Stimulated activated effector memory CD8-positive, alpha-beta T cell treated with anti-CD3 and anti-CD28 coated beads, Interleukin-12 subunit alpha, Interleukin-12 subunit beta, amount 100 ng/mL, for 72 hours (primary cell): ENCODE measurements at regions not wholly inside any gene's neighbourhood (a gene's known extent, or its start where the extent isn't known, plus 50 kb on each side); places are given as distances from the start of the nearest gene placed in this dataset.

Experiments
- ATAC-seq: fragments of 150-1000 bp; cut with Tn5 transposase; 2 replicates; pipeline ENCODE4 v1.10.0; 2021
- DNase-seq, 2 donors: peaks; one replicate each; pipeline ENCODE4 v3.0.0; 2021 to 2022; ENCODE audit warnings: low spot score in 2 of 2
- H3K27ac Mint-ChIP-seq: one replicate; pipeline ENCODE4 v1.8.0; 2022; ENCODE audit warnings: mild to moderate bottlenecking, mixed read lengths
- H3K36me3 Mint-ChIP-seq: one replicate; pipeline ENCODE4 v1.8.0; 2022; ENCODE audit warnings: mild to moderate bottlenecking, mixed read lengths
- H3K4me1 Mint-ChIP-seq: one replicate; pipeline ENCODE4 v1.8.0; 2022; ENCODE audit warnings: mixed read lengths
- H3K4me3 Mint-ChIP-seq: one replicate; pipeline ENCODE4 v1.8.0; 2022; ENCODE audit warnings: mild to moderate bottlenecking, mixed read lengths
- H3K9me3 Mint-ChIP-seq: one replicate; pipeline ENCODE4 v1.8.0; 2022; ENCODE audit warnings: mixed read lengths

DNA sequence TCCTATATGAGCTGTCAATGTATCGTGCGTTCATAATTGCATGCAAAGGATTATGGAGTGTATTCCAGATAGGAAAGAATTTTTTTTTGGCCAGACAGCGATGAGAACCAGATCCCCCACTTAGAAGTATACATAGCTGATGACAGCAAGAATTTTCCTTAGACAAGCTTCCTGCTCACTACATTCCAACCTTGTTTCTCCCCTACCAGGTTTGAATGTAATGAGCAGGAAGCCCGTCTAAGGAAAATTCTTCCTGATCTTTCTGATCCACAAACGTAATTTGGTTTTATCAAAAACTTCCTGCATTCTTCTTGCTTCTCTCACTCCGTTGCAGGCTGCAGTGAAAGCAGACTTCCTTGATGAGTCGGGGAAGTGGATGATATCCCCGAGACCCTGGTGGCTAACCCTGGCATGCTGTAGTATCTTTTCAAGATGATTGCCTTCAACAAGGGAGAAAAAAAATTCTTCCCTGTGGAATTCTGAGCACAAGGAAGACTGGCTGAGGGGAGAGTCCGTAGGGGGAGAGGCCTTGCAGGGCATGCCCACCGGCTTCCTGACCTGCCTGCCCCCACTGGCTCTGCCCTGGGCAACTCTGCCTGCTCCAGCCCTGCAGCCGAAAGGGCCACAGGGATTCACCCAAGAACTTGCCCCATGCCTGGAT lies 243.1 kb downstream of the TLE3 start:
- DNase-seq (no peak), ATAC-seq (no peak)
- Mint-ChIP-seq H3K4me1 (peaks cover 6% of the 10 kb centered on the region), H3K4me3 (no peak overlapping the region), H3K27ac (peak overlapping the region; percentile 12), H3K9me3 (no peaks in the 10 kb centered on the region), H3K36me3 (no peaks in the 10 kb centered on the region)

DNA sequence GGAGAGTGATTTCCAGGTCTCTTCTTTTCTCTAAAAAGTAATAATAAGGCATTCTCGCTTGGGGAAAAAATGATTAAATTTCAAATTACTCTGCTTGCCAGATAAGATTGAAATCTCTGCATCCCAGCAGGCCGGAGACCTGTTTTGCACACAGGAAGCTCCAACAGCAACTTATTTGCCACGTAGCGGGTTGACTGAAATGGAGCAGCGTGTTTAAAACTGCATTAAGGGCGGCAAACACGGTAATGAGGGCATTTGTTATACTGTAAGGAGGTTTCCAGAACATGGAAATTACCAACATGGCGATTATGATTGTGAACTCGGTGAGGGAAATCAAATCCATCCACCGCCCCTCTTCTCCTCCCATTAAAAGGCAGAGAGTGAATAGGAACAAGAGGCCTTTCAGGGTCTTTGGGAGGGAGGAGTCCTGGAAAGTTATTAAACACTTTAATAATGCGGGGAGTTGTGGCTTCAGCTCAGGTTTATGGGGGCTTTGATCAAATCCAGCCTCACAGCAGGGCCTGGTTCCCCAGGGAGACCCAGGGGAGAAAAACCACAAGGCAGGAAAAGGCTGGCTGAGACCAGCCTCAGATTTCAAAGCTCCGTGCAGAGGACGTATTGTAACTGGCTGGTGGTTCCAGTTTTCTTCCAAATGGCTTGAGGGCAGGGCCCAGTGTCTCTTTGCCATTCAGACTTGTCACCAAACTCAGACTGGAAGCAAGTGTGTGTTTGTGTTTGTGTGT lies 242.3 kb downstream of the TLE3 start:
- H3K9me3 Mint-ChIP-seq: no peaks in the 10 kb centered on the region
- no peak for ATAC-seq
- no peak for DNase-seq
- H3K27ac Mint-ChIP-seq: no peak overlapping the region
- H3K4me3 Mint-ChIP-seq: no peak overlapping the region
- no peaks in the 10 kb centered on the region for H3K36me3 Mint-ChIP-seq
- peaks cover 6% of the 10 kb centered on the region for H3K4me1 Mint-ChIP-seq

DNA sequence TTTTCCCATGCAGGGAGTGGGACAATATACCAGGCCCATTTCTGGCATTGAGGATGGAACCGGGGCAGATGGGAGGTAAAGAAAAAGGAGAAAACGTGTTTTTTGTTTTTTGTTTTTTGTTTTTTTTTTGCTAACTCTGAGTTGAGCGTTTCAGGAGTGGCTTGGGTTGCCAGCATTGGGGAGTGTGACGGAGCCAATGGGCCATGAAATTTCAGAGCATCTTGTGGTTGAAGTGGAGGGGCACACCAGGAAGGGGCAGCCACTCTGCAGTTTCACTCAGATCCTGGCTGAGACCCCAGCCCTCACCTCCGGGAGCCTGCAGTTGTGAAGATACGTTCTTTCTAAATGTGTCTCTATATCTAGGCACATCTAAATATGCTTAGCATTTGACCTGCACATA lies 240.5 kb downstream of the TLE3 start:
- no peaks in the 10 kb centered on the region for H3K36me3 Mint-ChIP-seq
- DNase-seq (no peak), ATAC-seq (no peak)
- H3K27ac Mint-ChIP-seq: no peak overlapping the region
- H3K9me3 Mint-ChIP-seq: no peaks in the 10 kb centered on the region
- H3K4me1 Mint-ChIP-seq: peaks cover 6% of the 10 kb centered on the region
- no peak overlapping the region for H3K4me3 Mint-ChIP-seq

DNA sequence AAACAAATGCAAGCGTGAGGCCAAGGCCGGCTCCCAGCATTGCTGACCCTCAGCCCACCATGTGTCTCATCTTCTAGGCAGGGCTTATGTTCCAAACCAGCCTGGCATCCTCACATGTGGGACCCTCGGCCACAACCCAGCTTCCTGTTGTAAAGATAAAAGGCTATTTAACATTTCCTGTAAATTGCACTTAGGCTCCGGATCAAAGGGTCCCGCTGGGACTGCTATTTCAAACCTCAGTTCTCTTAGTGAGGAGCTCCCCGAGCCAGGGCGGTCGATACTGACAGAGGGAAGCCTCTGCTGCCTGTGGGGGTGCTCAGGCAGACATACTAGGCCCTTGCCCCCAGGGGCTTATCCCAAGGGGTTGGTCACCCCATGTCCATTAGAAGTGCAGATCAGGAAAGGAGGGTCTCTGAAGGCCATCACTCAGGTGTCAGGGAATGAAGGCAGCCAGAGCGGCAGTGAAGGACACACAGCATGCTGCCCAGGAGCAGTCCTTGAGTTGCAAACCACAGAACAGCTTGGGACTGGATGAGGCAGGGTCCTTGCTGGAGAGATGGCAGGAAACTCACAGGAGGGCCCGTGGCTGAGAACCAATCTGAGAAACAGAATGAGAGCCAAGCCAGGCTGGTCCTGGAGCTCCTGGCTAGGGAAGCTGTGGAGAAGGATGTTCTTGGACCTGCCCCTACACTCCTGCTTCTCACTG lies 239.9 kb downstream of the TLE3 start:
- Mint-ChIP-seq H3K9me3 (no peaks in the 10 kb centered on the region), H3K36me3 (no peaks in the 10 kb centered on the region), H3K27ac (peak overlapping the region; percentile 66), H3K4me1 (peaks cover 6% of the 10 kb centered on the region), H3K4me3 (no peak overlapping the region)
- DNase-seq: no peak
- no peak for ATAC-seq

DNA sequence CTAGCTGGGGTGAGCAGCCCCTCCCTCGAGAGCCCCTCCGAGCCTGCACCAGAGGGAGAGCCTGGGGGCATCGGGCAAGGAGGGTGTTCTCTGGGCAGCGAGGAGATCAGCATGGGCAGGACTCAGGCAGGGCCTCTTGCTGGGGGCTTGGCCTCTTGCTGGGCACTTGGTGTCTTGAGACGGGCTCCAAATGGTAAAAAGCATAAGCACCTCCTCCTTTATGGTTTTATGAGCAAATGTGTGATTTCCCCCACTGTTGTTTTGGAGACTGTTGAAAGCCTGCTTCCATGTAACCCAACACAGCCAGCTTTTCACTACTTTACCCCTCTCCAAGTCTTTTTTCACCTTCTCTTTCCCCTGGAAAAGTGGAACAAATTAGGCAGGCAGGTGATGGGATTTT lies 239.3 kb downstream of the TLE3 start:
- Mint-ChIP-seq H3K9me3 (no peaks in the 10 kb centered on the region), H3K36me3 (no peaks in the 10 kb centered on the region), H3K4me1 (peaks cover 6% of the 10 kb centered on the region), H3K27ac (peak overlapping the region; percentile 40), H3K4me3 (no peak overlapping the region)
- DNase-seq (no peak), ATAC-seq (no peak)

DNA sequence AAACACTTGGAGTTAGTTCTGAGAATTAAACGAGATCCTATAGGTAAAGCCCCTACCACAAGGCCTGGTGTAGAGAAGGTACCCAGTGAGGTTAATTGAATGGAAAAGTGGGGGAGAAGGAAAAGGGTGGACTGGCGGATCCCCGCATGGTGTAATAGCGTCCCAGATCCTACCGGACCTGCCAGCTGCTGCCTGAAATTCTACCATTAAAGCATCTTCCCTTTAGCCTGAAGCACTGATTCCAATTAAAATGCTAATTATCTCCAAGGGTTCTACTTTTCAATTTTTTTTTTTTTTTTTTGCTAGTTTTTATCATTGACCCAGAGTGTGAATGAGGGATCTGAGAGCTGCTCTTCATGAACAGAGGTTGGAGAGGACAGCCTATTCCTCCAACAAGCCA lies 237.9 kb downstream of the TLE3 start:
- Mint-ChIP-seq H3K36me3 (no peaks in the 10 kb centered on the region), H3K4me1 (peaks cover 6% of the 10 kb centered on the region), H3K27ac (no peak overlapping the region), H3K4me3 (no peak overlapping the region), H3K9me3 (no peaks in the 10 kb centered on the region)
- DNase-seq (no peak), ATAC-seq (no peak)

DNA sequence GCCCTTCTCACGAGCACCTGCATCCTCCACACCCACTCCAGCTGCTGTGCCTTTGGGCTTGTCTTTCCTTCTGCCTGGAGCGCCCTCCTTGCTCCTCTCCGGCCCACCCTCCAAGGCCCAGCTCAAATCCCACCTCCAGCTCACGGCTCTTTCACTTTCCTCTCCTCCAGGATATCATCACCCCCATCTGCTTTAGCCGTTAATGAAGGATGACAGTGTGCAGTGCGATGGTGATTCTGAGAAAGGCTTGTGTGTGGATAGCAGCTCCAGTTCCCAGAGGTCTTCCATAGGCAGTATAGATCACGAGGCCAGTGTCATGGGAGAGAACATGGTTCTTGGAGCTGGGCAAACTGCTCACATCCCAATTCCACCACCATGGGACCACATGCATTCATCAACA lies 237.4 kb downstream of the TLE3 start:
- H3K4me3 Mint-ChIP-seq: no peak overlapping the region
- no peak for DNase-seq
- H3K36me3 Mint-ChIP-seq: no peaks in the 10 kb centered on the region
- no peak overlapping the region for H3K27ac Mint-ChIP-seq
- no peaks in the 10 kb centered on the region for H3K9me3 Mint-ChIP-seq
- peaks cover 6% of the 10 kb centered on the region for H3K4me1 Mint-ChIP-seq
- ATAC-seq: no peak

DNA sequence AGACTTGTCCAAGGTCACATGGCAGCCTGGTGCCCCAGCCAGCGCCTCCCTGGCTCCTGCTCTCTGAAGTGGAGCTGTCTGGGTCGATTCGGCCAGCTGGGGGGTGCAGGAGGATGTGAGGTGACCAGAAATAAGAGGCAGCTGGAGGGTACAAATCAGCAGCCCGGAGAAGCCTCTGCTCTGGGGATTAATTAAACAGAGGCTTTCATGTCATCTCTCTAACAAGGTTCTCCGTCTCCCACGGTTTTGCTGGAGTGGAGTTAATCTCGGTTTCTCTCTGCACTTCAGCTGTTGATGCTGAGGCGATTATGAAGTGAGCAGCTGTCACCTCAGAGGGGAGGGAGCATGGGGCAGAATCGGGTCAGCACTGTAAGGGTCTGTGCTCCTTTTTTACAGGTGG lies 236.8 kb downstream of the TLE3 start:
- DNase-seq (no peak), ATAC-seq (no peak)
- Mint-ChIP-seq H3K9me3 (no peaks in the 10 kb centered on the region), H3K4me1 (peaks cover 6% of the 10 kb centered on the region), H3K36me3 (no peaks in the 10 kb centered on the region), H3K27ac (no peak overlapping the region), H3K4me3 (no peak overlapping the region)

DNA sequence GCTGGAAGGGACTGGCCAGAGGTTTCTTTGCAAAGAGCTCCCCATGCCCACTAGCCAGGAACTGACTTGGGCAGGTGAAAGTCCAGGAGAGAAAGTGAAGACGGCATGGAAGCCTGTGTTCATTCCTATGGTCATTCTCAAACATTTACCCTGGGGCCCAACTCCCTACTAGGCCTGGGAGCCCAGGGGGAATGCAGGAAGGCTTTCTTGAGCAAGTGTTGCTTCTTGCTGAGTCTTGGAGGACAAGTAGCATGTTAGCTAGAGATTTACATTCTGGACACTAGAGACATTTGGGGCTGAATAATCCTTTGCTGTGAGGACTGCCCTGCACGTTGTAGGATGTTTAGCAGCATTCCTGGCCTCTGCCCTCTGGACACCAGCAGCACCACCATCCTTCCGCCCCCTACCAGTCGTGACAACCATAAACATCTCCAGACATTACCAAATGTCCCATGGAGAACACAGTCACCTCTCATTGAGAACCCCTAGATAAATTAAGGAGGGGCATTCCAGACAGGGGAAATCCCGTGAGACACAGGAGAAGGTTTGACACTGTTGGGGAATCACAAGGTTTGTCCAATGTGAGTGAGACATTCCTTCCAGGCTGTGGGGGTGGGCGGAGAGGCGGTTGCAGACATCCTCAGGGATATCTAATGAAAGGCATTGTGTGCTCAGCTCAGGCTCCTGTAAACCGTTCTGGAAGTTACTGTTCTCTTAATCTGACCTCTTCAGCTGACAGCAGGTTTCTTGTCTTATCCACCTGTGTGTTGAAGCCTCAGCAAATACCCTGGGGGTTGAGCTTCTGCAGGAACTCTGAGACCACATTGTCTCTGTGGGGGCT lies 236.2 kb downstream of the TLE3 start:
- Mint-ChIP-seq H3K36me3 (no peaks in the 10 kb centered on the region), H3K4me3 (no peak overlapping the region), H3K9me3 (no peaks in the 10 kb centered on the region), H3K4me1 (peaks cover 6% of the 10 kb centered on the region), H3K27ac (no peak overlapping the region)
- ATAC-seq (no peak), DNase-seq (no peak)

DNA sequence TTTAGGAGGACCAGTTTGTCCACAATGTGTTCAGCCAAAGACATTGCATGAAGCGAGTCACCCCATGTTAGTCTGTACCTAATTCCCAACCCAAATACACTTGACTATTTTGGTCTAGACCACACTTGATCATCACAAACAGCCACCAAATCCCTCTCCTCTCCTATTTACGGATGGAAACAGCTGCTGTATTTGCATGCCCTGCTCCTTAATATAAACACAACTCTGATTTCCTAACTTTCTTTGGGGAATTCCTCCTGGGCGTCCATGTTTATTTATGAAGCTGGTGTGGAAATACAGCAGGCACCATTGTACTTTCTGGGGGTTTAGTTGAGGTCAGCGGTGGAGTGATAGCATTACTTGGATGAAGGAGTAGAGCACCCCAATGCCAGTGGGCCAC lies 235.2 kb downstream of the TLE3 start:
- H3K27ac Mint-ChIP-seq: no peak overlapping the region
- no peak for DNase-seq
- H3K36me3 Mint-ChIP-seq: no peaks in the 10 kb centered on the region
- no peak overlapping the region for H3K4me3 Mint-ChIP-seq
- ATAC-seq: no peak
- H3K4me1 Mint-ChIP-seq: peaks cover 6% of the 10 kb centered on the region
- H3K9me3 Mint-ChIP-seq: no peaks in the 10 kb centered on the region

DNA sequence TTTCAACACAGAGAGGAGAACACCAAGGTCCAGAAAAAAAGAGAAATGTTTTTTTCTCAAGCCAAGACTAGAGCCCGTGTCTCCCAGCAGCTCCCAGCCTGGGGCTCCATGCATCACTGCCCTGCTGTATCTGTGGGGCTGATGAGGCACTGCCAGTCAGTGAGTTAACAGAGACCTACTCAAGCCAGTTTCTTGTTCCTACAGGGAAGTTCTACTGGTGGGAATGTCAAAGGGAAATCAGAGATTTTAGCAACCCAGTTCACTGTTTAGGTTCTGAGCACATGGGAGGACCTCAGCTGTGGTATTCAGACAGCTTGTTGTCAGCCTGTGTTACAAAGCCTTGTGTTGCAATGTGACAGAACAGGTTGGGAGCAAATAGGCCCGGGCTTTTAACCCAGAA lies 234.3 kb downstream of the TLE3 start:
- H3K9me3 Mint-ChIP-seq: peaks cover 2% of the 10 kb centered on the region
- H3K36me3 Mint-ChIP-seq: no peaks in the 10 kb centered on the region
- DNase-seq (no peak), ATAC-seq (no peak)
- no peak overlapping the region for H3K4me3 Mint-ChIP-seq
- peaks cover 5% of the 10 kb centered on the region for H3K4me1 Mint-ChIP-seq
- no peak overlapping the region for H3K27ac Mint-ChIP-seq

DNA sequence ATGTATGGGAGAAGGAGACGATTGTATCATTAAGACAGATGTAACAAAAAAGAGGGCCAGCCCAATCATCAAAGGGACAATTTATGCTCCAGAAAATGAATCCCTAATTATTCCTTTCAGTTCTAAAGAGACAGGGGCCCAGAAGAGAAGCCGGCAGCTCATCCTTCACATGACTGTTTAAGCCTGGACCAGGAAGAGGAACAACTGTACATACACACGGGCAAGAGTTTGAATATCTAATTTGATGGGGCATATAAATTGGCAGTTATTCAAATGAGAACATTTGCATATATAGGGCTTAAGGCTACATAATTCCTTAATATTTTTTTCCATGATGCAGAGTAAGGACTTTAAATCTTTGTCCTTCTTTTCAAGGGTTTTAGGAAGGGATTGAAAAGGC lies 232.3 kb downstream of the TLE3 start:
- no peak for DNase-seq
- H3K9me3 Mint-ChIP-seq: peaks cover 2% of the 10 kb centered on the region
- peaks cover 5% of the 10 kb centered on the region for H3K4me1 Mint-ChIP-seq
- H3K36me3 Mint-ChIP-seq: no peaks in the 10 kb centered on the region
- H3K27ac Mint-ChIP-seq: no peak overlapping the region
- no peak overlapping the region for H3K4me3 Mint-ChIP-seq
- no peak for ATAC-seq

DNA sequence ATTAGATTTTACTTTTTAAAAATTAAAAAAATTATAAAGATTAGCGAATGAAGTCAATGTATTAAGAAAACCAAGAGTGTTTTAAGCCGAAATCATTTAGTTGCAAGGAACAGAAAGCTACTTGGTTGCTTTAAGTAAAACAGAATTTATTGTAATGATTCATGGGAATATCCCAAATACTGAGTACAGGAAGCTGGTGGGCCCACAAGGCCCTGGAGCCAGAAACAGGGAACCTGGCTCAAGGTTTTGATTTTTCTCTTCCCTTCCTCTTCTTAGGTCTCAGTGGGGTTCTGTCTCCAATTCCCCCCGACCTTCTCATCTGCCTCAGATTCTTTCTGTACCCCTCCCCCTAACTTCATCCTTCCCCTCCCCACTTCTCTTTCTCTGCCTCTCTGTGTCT lies 229.0 kb downstream of the TLE3 start:
- H3K9me3 Mint-ChIP-seq: peaks cover 2% of the 10 kb centered on the region
- no peak overlapping the region for H3K4me3 Mint-ChIP-seq
- H3K4me1 Mint-ChIP-seq: peaks cover 5% of the 10 kb centered on the region
- DNase-seq (no peak), ATAC-seq (no peak)
- no peak overlapping the region for H3K27ac Mint-ChIP-seq
- H3K36me3 Mint-ChIP-seq: no peaks in the 10 kb centered on the region

DNA sequence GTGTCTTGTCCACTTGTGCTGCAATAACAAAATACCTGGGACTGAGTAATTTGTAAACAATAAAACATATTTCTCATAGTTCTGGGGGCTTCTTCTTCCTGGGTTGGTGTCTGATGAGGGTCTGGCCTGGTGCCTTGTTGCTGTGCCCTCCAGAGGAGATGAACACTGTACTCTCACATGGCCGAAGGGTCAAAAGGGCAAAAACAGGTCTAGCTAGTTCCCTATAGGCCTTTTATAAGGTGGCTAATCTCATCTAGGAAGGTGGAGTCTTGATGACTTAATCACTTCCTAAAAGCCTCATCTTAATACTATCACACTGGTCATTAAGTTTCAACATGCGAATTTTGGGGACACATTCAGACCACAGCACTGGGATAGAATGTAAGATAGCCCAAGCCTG lies 228.4 kb downstream of the TLE3 start:
- DNase-seq (no peak), ATAC-seq (no peak)
- Mint-ChIP-seq H3K9me3 (peaks cover 7% of the 10 kb centered on the region), H3K4me1 (peaks cover 5% of the 10 kb centered on the region), H3K36me3 (no peaks in the 10 kb centered on the region), H3K27ac (no peak overlapping the region), H3K4me3 (no peak overlapping the region)

DNA sequence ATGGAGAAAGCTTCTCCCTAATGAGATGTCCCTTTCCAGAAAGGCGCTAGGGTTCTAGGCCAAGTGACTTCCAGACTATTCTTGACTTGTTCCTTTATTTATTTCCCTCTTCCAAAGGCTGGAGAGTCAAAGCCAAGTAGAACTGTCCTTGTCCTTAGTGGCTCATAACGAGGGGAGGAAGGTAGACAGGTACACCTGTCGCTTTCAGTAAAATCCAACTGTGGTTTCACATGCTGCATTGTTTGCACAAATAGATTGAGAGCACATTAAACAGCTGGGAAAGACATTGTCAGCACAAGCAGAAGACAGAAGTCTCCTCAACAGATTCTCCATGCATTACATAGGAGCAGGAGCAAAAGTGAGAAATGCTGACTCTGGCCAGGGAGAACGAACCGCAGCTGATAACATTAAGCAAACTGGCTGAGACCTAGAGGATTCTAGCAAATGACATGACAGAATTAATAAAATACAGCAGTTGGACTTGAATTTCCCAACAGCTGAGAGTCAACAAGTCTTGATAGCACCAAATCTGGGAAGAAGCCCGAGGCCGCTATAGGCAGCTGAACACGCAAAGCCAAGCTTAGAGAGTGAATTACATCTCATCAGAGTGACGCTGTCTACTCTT lies 227.7 kb downstream of the TLE3 start:
- Mint-ChIP-seq H3K9me3 (peaks cover 8% of the 10 kb centered on the region), H3K4me1 (peaks cover 5% of the 10 kb centered on the region), H3K4me3 (no peak overlapping the region), H3K27ac (no peak overlapping the region), H3K36me3 (no peaks in the 10 kb centered on the region)
- no peak for ATAC-seq
- DNase-seq: no peak
